NCI-H748 (cell line): ENCODE measurements at regions not wholly inside any gene's neighbourhood (a gene's known extent, or its start where the extent isn't known, plus 50 kb on each side); places are given as distances from the start of the nearest gene placed in this dataset.

Source experiments
- DNase-seq: peaks from one replicate; lab custom pipeline; 2025; ENCODE audit not compliant: unreplicated experiment; lab: John Stamatoyannopoulos, UW

GRCh38 chr12:85352016-85352415, 72.0 kb downstream of the ALX1 start:
- DNase-seq = no peak

GRCh38 chr12:85356596-85357385, 76.8 kb downstream of the ALX1 start:
- DNase-seq = no peak

- no peak for DNase-seq
Measured at GRCh38 chr12:85357609-85358008, 77.6 kb downstream of the ALX1 start.

- no peak for DNase-seq
Measured at GRCh38 chr12:85358715-85359114, 78.7 kb downstream of the ALX1 start.

- DNase-seq = no peak
Measured at GRCh38 chr12:85363382-85364190, 83.6 kb downstream of the ALX1 start.

- DNase-seq = peak; percentile 27
Measured at GRCh38 chr12:85367936-85368335, 87.9 kb downstream of the ALX1 start.

GRCh38 chr12:85369365-85370154, 89.5 kb downstream of the ALX1 start:
- no peak for DNase-seq

- no peak for DNase-seq
Measured at GRCh38 chr12:85373045-85373444, 93.0 kb downstream of the ALX1 start.

- DNase-seq = no peak
Measured at GRCh38 chr12:85374981-85375380, 95.0 kb downstream of the ALX1 start.

GRCh38 chr12:85385406-85385805, 105.4 kb downstream of the ALX1 start:
- DNase-seq = no peak

GRCh38 chr12:85390266-85390665, 110.2 kb downstream of the ALX1 start:
- no peak for DNase-seq

GRCh38 chr12:85392508-85392907, 112.5 kb downstream of the ALX1 start:
- DNase-seq = no peak

GRCh38 chr12:85393606-85394005, 113.6 kb downstream of the ALX1 start:
- no peak for DNase-seq

GRCh38 chr12:85394065-85394464, 114.0 kb downstream of the ALX1 start:
- peak; percentile 9 for DNase-seq

GRCh38 chr12:85394809-85395208, 114.8 kb downstream of the ALX1 start:
- DNase-seq = no peak

- DNase-seq = no peak
Measured at GRCh38 chr12:85405262-85405661, 125.2 kb downstream of the ALX1 start.

GRCh38 chr12:85405781-85406522, 125.9 kb downstream of the ALX1 start:
- DNase-seq = peak; percentile 12

- DNase-seq = no peak
Measured at GRCh38 chr12:85413266-85413665, 133.2 kb downstream of the ALX1 start.

GRCh38 chr12:85422762-85423161, 142.7 kb downstream of the ALX1 start:
- DNase-seq = no peak

- DNase-seq = no peak
Measured at GRCh38 chr12:85423947-85424346, 143.9 kb downstream of the ALX1 start.
